GM06990 (cell line): ENCODE measurements at regions not wholly inside any gene's neighbourhood (a gene's known extent, or its start where the extent isn't known, plus 50 kb on each side); places are given as distances from the start of the nearest gene placed in this dataset.

ENCODE experiments used
- DNase-seq: peaks from one replicate; pipeline ENCODE4 v3.0.0-alpha.2; 2011; ENCODE audit not compliant: insufficient read length; ENCODE audit errors: extremely low read depth
- H3K27me3 ChIP-seq: replicated peaks from 2 replicates; pipeline ENCODE4 v1.6.0; 2011; ENCODE audit warnings: low read length; ENCODE audit not compliant: control insufficient read depth, insufficient read depth
- H3K36me3 ChIP-seq: 2 replicates; pipeline ENCODE4 v1.5.1; 2011; ENCODE audit warnings: low read length; ENCODE audit not compliant: control insufficient read depth, insufficient read depth
- H3K4me3 ChIP-seq: replicated peaks from 2 replicates; pipeline ENCODE4 v1.5.1; 2011; ENCODE audit warnings: low read depth, mild to moderate bottlenecking, control low read depth, low read length
- CTCF ChIP-seq: IDR thresholded peaks from 2 replicates; pipeline ENCODE4 v1.5.1; 2011; ENCODE audit warnings: low read length, control low read depth, mild to moderate bottlenecking, inconsistent platforms; ENCODE audit not compliant: insufficient read depth, poor library complexity, severe bottlenecking

GRCh38 chr15:95208988-95209387 is 977.6 kb downstream of the MCTP2 start:
- Histone ChIP-seq H3K36me3 (no peaks in the 10 kb centered on the region), H3K27me3 (no peaks in the 10 kb centered on the region), H3K4me3 (no peak overlapping the region)
- no peak for DNase-seq
- TF ChIP-seq CTCF, result no peak

- Histone ChIP-seq H3K4me3 (no peak overlapping the region), H3K27me3 (no peaks in the 10 kb centered on the region), H3K36me3 (no peaks in the 10 kb centered on the region)
- DNase-seq, result no peak
- TF ChIP-seq CTCF, result no peak
These were observed 979.1 kb downstream of the MCTP2 start for GRCh38 chr15:95210436-95210981.

- H3K36me3 ChIP-seq, result no peaks in the 10 kb centered on the region
- DNase-seq, result no peak
- no peak overlapping the region for H3K4me3 ChIP-seq
- no peak for TF ChIP-seq CTCF
- H3K27me3 ChIP-seq, result no peaks in the 10 kb centered on the region
These were observed 983.7 kb downstream of the MCTP2 start for GRCh38 chr15:95215017-95215416.

GRCh38 chr15:95226835-95227234 is 995.5 kb downstream of the MCTP2 start:
- no peaks in the 10 kb centered on the region for H3K36me3 ChIP-seq
- H3K27me3 ChIP-seq, result no peaks in the 10 kb centered on the region
- DNase-seq, result no peak
- no peak for TF ChIP-seq CTCF
- no peak overlapping the region for H3K4me3 ChIP-seq

- Histone ChIP-seq H3K4me3 (no peak overlapping the region), H3K36me3 (no peaks in the 10 kb centered on the region), H3K27me3 (no peaks in the 10 kb centered on the region)
- no peak for DNase-seq
- no peak for TF ChIP-seq CTCF
These were observed 995.9 kb downstream of the MCTP2 start for GRCh38 chr15:95227235-95227634.
